ENCODE measurements at regions not wholly inside any gene's neighbourhood (a gene's known extent, or its start where the extent isn't known, plus 50 kb on each side); places are given as distances from the start of the nearest gene placed in this dataset.

DNA sequence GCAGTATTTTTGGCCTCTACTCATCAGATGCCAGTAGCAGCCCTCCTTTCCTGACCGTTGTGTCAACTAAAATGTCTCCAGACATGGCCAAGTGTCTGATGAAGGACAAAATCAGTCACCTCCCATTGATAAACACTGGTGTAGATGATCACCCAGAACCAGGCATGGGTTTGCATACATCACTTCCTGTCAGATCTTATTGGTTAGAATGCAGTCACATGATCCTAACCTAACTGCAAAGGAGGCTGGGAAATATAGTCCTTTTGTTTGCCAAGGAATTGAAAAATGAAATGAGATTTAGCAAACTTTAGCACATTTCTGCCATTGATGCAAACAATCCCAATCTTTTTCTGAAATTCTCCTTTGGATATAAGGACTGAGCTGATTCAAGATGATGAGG lies 141.4 kb downstream of the BUB3 start:
- no peak overlapping the region for H3K27ac ChIP-seq
- no peak for DNase-seq
- no peak overlapping the region for H3K4me2 ChIP-seq (ENCODE audit: unreplicated experiment)
- H3K79me2 ChIP-seq (ENCODE audit: insufficient read depth): no peaks in the 10 kb centered on the region
- H3K27me3 ChIP-seq (replicated peaks; ENCODE audit: insufficient read depth): no peaks in the 10 kb centered on the region
- TF ChIP-seq EZH2phosphoT487 (IDR thresholded peaks at IDR 0.05; ENCODE audit: insufficient read depth, low read depth) (no peak), EZH2 (IDR thresholded peaks at IDR 0.05; ENCODE audit: insufficient read depth, poor library complexity, severe bottlenecking) (no peak)
- no peak overlapping the region for H2AFZ ChIP-seq
- no peaks in the 10 kb centered on the region for H3F3A ChIP-seq (ENCODE audit: insufficient read depth)
- no peak overlapping the region for H3K4me3 ChIP-seq
- H4K20me1 ChIP-seq (ENCODE audit: insufficient read depth): no peaks in the 10 kb centered on the region
- H3K4me1 ChIP-seq (ENCODE audit: insufficient read depth): no peaks in the 10 kb centered on the region
- H3K9me2 ChIP-seq (ENCODE audit: insufficient read depth): no peaks in the 10 kb centered on the region
- H3K9ac ChIP-seq: no peak overlapping the region
- in situ Hi-C loops (cut with MboI): no loop called here
- WGBS, 2 experiments (ENCODE audit: low coverage in 1 of 2, low lambda C conversion rate in 2 of 2, missing lambda C conversion rate in 2 of 2): 20 to 23% methylated on average over 1 of the region's 1 CpG
- H3K9me3 ChIP-seq (ENCODE audit: low read depth): no peaks in the 10 kb centered on the region
- H3K36me3 ChIP-seq (ENCODE audit: low read depth): no peaks in the 10 kb centered on the region

- Histone ChIP-seq H3K9me3 (ENCODE audit: low read depth) (no peaks in the 10 kb centered on the region), H3K36me3 (ENCODE audit: low read depth) (no peaks in the 10 kb centered on the region), H3K27me3 (replicated peaks; ENCODE audit: insufficient read depth) (no peaks in the 10 kb centered on the region), H4K20me1 (ENCODE audit: insufficient read depth) (no peaks in the 10 kb centered on the region), H2AFZ (no peak overlapping the region), H3F3A (ENCODE audit: insufficient read depth) (no peaks in the 10 kb centered on the region), H3K27ac (no peak overlapping the region), H3K9me2 (ENCODE audit: insufficient read depth) (no peaks in the 10 kb centered on the region), H3K79me2 (ENCODE audit: insufficient read depth) (no peaks in the 10 kb centered on the region), H3K9ac (no peak overlapping the region), H3K4me1 (ENCODE audit: insufficient read depth) (no peaks in the 10 kb centered on the region), H3K4me3 (no peak overlapping the region), H3K4me2 (ENCODE audit: unreplicated experiment) (no peak overlapping the region)
- in situ Hi-C loops (cut with MboI): no loop called here
- TF ChIP-seq EZH2 (IDR thresholded peaks at IDR 0.05; ENCODE audit: insufficient read depth, poor library complexity, severe bottlenecking) (no peak), EZH2phosphoT487 (IDR thresholded peaks at IDR 0.05; ENCODE audit: insufficient read depth, low read depth) (no peak)
- no peak for DNase-seq
- 81 to 82% methylated on average over 3 of the region's 3 CpGs for WGBS, 2 experiments (ENCODE audit: low coverage in 1 of 2, low lambda C conversion rate in 2 of 2, missing lambda C conversion rate in 2 of 2)
These were observed 143.0 kb downstream of the BUB3 start for GRCh38 chr10:123297175-123297574.

DNA sequence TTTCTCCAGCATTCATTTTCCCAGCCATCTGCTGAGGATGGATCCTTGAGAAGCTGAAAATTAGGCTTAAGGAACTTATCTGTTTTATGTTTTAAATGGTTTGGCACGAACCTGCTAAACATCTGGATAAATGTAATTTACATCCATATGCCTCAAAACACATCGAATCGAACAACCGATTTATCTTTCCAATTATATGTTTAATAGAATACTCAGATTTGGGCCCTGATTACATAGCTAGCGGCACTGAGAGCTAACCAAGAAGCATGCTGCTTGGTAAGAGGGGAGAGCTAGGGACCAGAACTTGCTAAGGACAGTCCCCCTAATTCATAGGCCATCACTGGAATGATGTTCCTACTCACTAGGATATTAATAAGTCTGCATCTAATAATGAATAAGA lies 144.4 kb downstream of the BUB3 start:
- Histone ChIP-seq H3K9me3 (ENCODE audit: low read depth) (no peaks in the 10 kb centered on the region), H3K4me2 (ENCODE audit: unreplicated experiment) (no peak overlapping the region), H3F3A (ENCODE audit: insufficient read depth) (no peaks in the 10 kb centered on the region), H2AFZ (no peak overlapping the region), H3K9me2 (ENCODE audit: insufficient read depth) (no peaks in the 10 kb centered on the region), H3K27me3 (replicated peaks; ENCODE audit: insufficient read depth) (no peaks in the 10 kb centered on the region), H3K4me3 (no peak overlapping the region), H4K20me1 (ENCODE audit: insufficient read depth) (no peaks in the 10 kb centered on the region), H3K79me2 (ENCODE audit: insufficient read depth) (no peaks in the 10 kb centered on the region), H3K4me1 (ENCODE audit: insufficient read depth) (no peaks in the 10 kb centered on the region), H3K36me3 (ENCODE audit: low read depth) (no peaks in the 10 kb centered on the region), H3K27ac (no peak overlapping the region), H3K9ac (no peak overlapping the region)
- in situ Hi-C loops (cut with MboI): no loop called here
- TF ChIP-seq EZH2phosphoT487 (IDR thresholded peaks at IDR 0.05; ENCODE audit: insufficient read depth, low read depth) (no peak), EZH2 (IDR thresholded peaks at IDR 0.05; ENCODE audit: insufficient read depth, poor library complexity, severe bottlenecking) (no peak)
- 33 to 38% methylated on average over 5 of the region's 5 CpGs for WGBS, 2 experiments (ENCODE audit: low coverage in 1 of 2, low lambda C conversion rate in 2 of 2, missing lambda C conversion rate in 2 of 2)
- DNase-seq: no peak

GRCh38 chr10:123299598-123299997 lies 145.4 kb downstream of the BUB3 start:
- H3K4me2 ChIP-seq (ENCODE audit: unreplicated experiment): no peak overlapping the region
- 60 to 70% methylated on average over 6 of the region's 6 CpGs for WGBS, 2 experiments (ENCODE audit: low coverage in 1 of 2, low lambda C conversion rate in 2 of 2, missing lambda C conversion rate in 2 of 2)
- H4K20me1 ChIP-seq (ENCODE audit: insufficient read depth): no peaks in the 10 kb centered on the region
- H3K4me3 ChIP-seq: no peak overlapping the region
- no peak overlapping the region for H2AFZ ChIP-seq
- no peaks in the 10 kb centered on the region for H3K4me1 ChIP-seq (ENCODE audit: insufficient read depth)
- no peak overlapping the region for H3K27ac ChIP-seq
- in situ Hi-C loops (cut with MboI): no loop called here
- no peak overlapping the region for H3K9ac ChIP-seq
- no peaks in the 10 kb centered on the region for H3K79me2 ChIP-seq (ENCODE audit: insufficient read depth)
- H3K9me3 ChIP-seq (ENCODE audit: low read depth): no peaks in the 10 kb centered on the region
- no peaks in the 10 kb centered on the region for H3K36me3 ChIP-seq (ENCODE audit: low read depth)
- H3K27me3 ChIP-seq (replicated peaks; ENCODE audit: insufficient read depth): no peaks in the 10 kb centered on the region
- H3F3A ChIP-seq (ENCODE audit: insufficient read depth): no peaks in the 10 kb centered on the region
- DNase-seq: no peak
- no peaks in the 10 kb centered on the region for H3K9me2 ChIP-seq (ENCODE audit: insufficient read depth)
- no peak for TF ChIP-seq EZH2phosphoT487 (IDR thresholded peaks at IDR 0.05; ENCODE audit: insufficient read depth, low read depth)
- TF ChIP-seq EZH2 (IDR thresholded peaks at IDR 0.05; ENCODE audit: insufficient read depth, poor library complexity, severe bottlenecking): no peak

Data from GM23248 (cell line).